ENCODE measurements at regions not wholly inside any gene's neighbourhood (a gene's known extent, or its start where the extent isn't known, plus 50 kb on each side); places are given as distances from the start of the nearest gene placed in this dataset.

GRCh38 chr17:73785496-73785895 lies 141.3 kb upstream of the SDK2 start:
- H3K27ac ChIP-seq, result no peak overlapping the region
- intact Hi-C loops (cut with DNase I), result no loop called here
- DNase-seq, result peak in 1 of 4 donors; percentile 55
- no peaks in the 10 kb centered on the region for H3K36me3 ChIP-seq
- no peak overlapping the region for H3K4me3 ChIP-seq
- H3K27me3 ChIP-seq, result peaks cover 0 to 59% of the 10 kb centered on the region in 2 donors
- ATAC-seq, result no peak
- no peaks in the 10 kb centered on the region for H3K9me3 ChIP-seq
- H3K4me1 ChIP-seq, result no peaks in the 10 kb centered on the region
- TF ChIP-seq CTCF (IDR thresholded peaks at IDR 0.05), result no peak

GRCh38 chr17:73785958-73786743 lies 141.9 kb upstream of the SDK2 start:
- intact Hi-C loops (cut with DNase I), result no loop called here
- DNase-seq, result no peak
- H3K4me3 ChIP-seq, result no peak overlapping the region
- no peak for ATAC-seq
- no peak overlapping the region for H3K27ac ChIP-seq
- H3K36me3 ChIP-seq, result no peaks in the 10 kb centered on the region
- H3K4me1 ChIP-seq, result no peaks in the 10 kb centered on the region
- TF ChIP-seq CTCF (IDR thresholded peaks at IDR 0.05), result no peak
- peaks cover 0 to 59% of the 10 kb centered on the region in 2 donors for H3K27me3 ChIP-seq
- no peaks in the 10 kb centered on the region for H3K9me3 ChIP-seq

- peaks cover 0 to 52% of the 10 kb centered on the region in 2 donors for H3K27me3 ChIP-seq
- no peak for DNase-seq
Measured at GRCh38 chr17:73787076-73788059, 143.1 kb upstream of the SDK2 start.

GRCh38 chr17:73788111-73788510 lies 143.9 kb upstream of the SDK2 start:
- Histone ChIP-seq H3K27me3 (peaks cover 0 to 46% of the 10 kb centered on the region in 2 donors), H3K36me3 (no peaks in the 10 kb centered on the region), H3K4me3 (no peak overlapping the region), H3K9me3 (no peaks in the 10 kb centered on the region), H3K4me1 (no peaks in the 10 kb centered on the region), H3K27ac (no peak overlapping the region)
- DNase-seq, result no peak
- no peak for TF ChIP-seq CTCF (IDR thresholded peaks at IDR 0.05)
- ATAC-seq, result no peak
- intact Hi-C loops (cut with DNase I), result no loop called here

More at GRCh38 chr17:73787076-73788059, 143.1 kb upstream of the SDK2 start:
- Histone ChIP-seq H3K27ac (no peak overlapping the region), H3K9me3 (no peaks in the 10 kb centered on the region), H3K36me3 (no peaks in the 10 kb centered on the region), H3K4me1 (no peaks in the 10 kb centered on the region), H3K4me3 (no peak overlapping the region)
- intact Hi-C loops (cut with DNase I), result no loop called here
- ATAC-seq, result no peak
- no peak for TF ChIP-seq CTCF (IDR thresholded peaks at IDR 0.05)

- intact Hi-C loops (cut with DNase I), result no loop called here
- Histone ChIP-seq H3K36me3 (no peaks in the 10 kb centered on the region), H3K27ac (no peak overlapping the region), H3K4me3 (no peak overlapping the region), H3K4me1 (no peaks in the 10 kb centered on the region), H3K27me3 (peaks cover 0 to 17% of the 10 kb centered on the region in 2 donors), H3K9me3 (no peaks in the 10 kb centered on the region)
- TF ChIP-seq CTCF (IDR thresholded peaks at IDR 0.05), result no peak
- no peak for DNase-seq
- no peak for ATAC-seq
Measured at GRCh38 chr17:73791121-73791520, 146.9 kb upstream of the SDK2 start.

Measured in left lung (tissue), 4 donors.